ENCODE measurements at regions not wholly inside any gene's neighbourhood (a gene's known extent, or its start where the extent isn't known, plus 50 kb on each side); places are given as distances from the start of the nearest gene placed in this dataset.

DNA sequence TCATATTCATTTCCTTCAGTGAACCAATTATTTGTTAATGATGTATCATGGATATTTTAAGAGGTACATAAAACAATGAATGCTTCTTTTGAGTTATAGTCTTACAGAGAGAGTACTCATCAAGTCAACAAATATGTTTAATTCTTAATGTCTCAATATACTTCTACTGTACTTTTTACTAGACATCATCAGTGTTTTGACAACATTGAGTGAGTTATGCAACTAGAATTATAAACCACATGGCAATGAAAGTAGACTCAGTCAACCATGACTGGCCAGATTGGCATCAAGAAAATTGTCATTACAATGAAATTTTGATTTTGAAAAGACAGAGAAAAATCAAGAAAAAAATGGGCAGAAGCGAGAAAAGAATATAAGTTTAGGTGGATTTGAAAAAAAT, 1248.1 kb upstream of the CDH18 start (continued):
- TF ChIP-seq, protein P1, sequence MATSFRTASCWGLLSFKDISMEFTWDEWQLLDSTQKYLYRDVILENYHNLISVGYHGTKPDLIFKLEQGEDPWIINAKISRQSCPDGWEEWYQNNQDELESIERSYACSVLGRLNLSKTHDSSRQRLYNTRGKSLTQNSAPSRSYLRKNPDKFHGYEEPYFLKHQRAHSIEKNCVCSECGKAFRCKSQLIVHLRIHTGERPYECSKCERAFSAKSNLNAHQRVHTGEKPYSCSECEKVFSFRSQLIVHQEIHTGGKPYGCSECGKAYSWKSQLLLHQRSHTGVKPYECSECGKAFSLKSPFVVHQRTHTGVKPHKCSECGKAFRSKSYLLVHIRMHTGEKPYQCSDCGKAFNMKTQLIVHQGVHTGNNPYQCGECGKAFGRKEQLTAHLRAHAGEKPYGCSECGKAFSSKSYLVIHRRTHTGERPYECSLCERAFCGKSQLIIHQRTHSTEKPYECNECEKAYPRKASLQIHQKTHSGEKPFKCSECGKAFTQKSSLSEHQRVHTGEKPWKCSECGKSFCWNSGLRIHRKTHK (tag by site-specific recombination; IDR thresholded peaks at IDR 0.05): no peak
- no peak for TF ChIP-seq ZNF558 (tag by site-specific recombination; IDR thresholded peaks at IDR 0.05)
- TF ChIP-seq, protein P2, sequence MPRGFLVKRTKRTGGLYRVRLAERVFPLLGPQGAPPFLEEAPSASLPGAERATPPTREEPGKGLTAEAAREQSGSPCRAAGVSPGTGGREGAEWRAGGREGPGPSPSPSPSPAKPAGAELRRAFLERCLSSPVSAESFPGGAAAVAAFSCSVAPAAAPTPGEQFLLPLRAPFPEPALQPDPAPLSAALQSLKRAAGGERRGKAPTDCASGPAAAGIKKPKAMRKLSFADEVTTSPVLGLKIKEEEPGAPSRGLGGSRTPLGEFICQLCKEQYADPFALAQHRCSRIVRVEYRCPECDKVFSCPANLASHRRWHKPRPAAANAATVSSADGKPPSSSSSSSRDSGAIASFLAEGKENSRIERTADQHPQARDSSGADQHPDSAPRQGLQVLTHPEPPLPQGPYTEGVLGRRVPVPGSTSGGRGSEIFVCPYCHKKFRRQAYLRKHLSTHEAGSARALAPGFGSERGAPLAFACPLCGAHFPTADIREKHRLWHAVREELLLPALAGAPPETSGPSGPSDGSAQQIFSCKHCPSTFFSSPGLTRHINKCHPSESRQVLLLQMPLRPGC (tag by site-specific recombination; IDR thresholded peaks at IDR 0.05): no peak

GRCh38 chr5:21225223-21226064, 1237.4 kb upstream of the CDH18 start:
- H3K9me3 ChIP-seq (ENCODE audit: control insufficient read depth, insufficient read depth, low read depth, low read length): no peaks in the 10 kb centered on the region
- ChIA-PET CTCF (no interaction called here), POLR2A (no interaction called here)
- no peak overlapping the region for H3K4me3 ChIP-seq (ENCODE audit: low read depth, low read length)
- H3K36me3 ChIP-seq (ENCODE audit: control insufficient read depth in 2 of 2, insufficient read depth in 1 of 2, low read length in 2 of 2): no peaks in the 10 kb centered on the region
- no peaks in the 10 kb centered on the region for H3K4me1 ChIP-seq (ENCODE audit: control insufficient read depth, insufficient read depth, low read length)
- TF ChIP-seq ZNF350 (tag by site-specific recombination; IDR thresholded peaks at IDR 0.05) (no peak), SETDB1 (IDR thresholded peaks at IDR 0.05; ENCODE audit: insufficient read length, low read length) (peak; percentile 22)
- no peak overlapping the region for H3K27ac ChIP-seq (ENCODE audit: extremely low read depth, low read depth, low read length)

- ChIA-PET POLR2A (no interaction called here), CTCF (no interaction called here)
- no peaks in the 10 kb centered on the region for H3K9me3 ChIP-seq (ENCODE audit: control insufficient read depth, insufficient read depth, low read depth, low read length)
Observed at GRCh38 chr5:21221616-21222015, 1233.6 kb upstream of the CDH18 start.

More at GRCh38 chr5:21221616-21222015, 1233.6 kb upstream of the CDH18 start:
- Histone ChIP-seq H3K4me1 (ENCODE audit: control insufficient read depth, insufficient read depth, low read length) (no peaks in the 10 kb centered on the region), H3K36me3 (ENCODE audit: control insufficient read depth in 2 of 2, insufficient read depth in 1 of 2, low read length in 2 of 2) (no peaks in the 10 kb centered on the region), H3K4me3 (ENCODE audit: low read depth, low read length) (no peak overlapping the region), H3K27ac (ENCODE audit: extremely low read depth, low read depth, low read length) (no peak overlapping the region)
- TF ChIP-seq ZNF433 (tag by site-specific recombination; IDR thresholded peaks at IDR 0.05; ENCODE audit: low read depth) (no peak), ZNF155 (tag by site-specific recombination; IDR thresholded peaks at IDR 0.05) (no peak), ZFP41 (tag by site-specific recombination; IDR thresholded peaks at IDR 0.05; ENCODE audit: borderline replicate concordance) (no peak), ZNF140 (tag by site-specific recombination; IDR thresholded peaks at IDR 0.05) (no peak), ZNF621 (tag by site-specific recombination; IDR thresholded peaks at IDR 0.05) (no peak), ZNF266 (tag by site-specific recombination; IDR thresholded peaks at IDR 0.05; ENCODE audit: low read depth) (no peak), KLF7 (tag by site-specific recombination; IDR thresholded peaks at IDR 0.05; ENCODE audit: borderline replicate concordance) (no peak), ZNF18 (tag by site-specific recombination; IDR thresholded peaks at IDR 0.05) (no peak), ZNF624 (tag by site-specific recombination; IDR thresholded peaks at IDR 0.05) (no peak), ZNF146 (tag by site-specific recombination; IDR thresholded peaks at IDR 0.05) (no peak)
- TF ChIP-seq, protein P3, sequence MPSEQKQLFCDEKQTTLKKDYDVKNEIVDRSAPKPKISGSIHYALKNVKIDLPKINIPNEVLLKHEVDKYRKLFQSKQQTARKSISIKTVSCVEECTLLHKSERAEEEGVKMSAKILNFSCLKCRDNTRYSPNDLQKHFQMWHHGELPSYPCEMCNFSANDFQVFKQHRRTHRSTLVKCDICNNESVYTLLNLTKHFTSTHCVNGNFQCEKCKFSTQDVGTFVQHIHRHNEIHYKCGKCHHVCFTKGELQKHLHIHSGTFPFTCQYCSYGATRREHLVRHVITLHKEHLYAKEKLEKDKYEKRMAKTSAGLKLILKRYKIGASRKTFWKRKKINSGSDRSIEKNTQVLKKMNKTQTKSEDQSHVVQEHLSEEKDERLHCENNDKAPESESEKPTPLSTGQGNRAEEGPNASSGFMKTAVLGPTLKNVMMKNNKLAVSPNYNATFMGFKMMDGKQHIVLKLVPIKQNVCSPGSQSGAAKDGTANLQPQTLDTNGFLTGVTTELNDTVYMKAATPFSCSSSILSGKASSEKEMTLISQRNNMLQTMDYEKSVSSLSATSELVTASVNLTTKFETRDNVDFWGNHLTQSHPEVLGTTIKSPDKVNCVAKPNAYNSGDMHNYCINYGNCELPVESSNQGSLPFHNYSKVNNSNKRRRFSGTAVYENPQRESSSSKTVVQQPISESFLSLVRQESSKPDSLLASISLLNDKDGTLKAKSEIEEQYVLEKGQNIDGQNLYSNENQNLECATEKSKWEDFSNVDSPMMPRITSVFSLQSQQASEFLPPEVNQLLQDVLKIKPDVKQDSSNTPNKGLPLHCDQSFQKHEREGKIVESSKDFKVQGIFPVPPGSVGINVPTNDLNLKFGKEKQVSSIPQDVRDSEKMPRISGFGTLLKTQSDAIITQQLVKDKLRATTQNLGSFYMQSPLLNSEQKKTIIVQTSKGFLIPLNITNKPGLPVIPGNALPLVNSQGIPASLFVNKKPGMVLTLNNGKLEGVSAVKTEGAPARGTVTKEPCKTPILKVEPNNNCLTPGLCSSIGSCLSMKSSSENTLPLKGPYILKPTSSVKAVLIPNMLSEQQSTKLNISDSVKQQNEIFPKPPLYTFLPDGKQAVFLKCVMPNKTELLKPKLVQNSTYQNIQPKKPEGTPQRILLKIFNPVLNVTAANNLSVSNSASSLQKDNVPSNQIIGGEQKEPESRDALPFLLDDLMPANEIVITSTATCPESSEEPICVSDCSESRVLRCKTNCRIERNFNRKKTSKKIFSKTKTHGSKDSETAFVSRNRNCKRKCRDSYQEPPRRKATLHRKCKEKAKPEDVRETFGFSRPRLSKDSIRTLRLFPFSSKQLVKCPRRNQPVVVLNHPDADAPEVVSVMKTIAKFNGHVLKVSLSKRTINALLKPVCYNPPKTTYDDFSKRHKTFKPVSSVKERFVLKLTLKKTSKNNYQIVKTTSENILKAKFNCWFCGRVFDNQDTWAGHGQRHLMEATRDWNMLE (tag by site-specific recombination; conservative IDR thresholded peaks at IDR 0.05; ENCODE audit: low read depth): no peak
- TF ChIP-seq, protein P4, sequence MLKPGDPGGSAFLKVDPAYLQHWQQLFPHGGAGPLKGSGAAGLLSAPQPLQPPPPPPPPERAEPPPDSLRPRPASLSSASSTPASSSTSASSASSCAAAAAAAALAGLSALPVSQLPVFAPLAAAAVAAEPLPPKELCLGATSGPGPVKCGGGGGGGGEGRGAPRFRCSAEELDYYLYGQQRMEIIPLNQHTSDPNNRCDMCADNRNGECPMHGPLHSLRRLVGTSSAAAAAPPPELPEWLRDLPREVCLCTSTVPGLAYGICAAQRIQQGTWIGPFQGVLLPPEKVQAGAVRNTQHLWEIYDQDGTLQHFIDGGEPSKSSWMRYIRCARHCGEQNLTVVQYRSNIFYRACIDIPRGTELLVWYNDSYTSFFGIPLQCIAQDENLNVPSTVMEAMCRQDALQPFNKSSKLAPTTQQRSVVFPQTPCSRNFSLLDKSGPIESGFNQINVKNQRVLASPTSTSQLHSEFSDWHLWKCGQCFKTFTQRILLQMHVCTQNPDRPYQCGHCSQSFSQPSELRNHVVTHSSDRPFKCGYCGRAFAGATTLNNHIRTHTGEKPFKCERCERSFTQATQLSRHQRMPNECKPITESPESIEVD (tag by site-specific recombination; IDR thresholded peaks at IDR 0.05): no peak
